Thyroid gland (tissue), 4 donors: ENCODE measurements at regions not wholly inside any gene's neighbourhood (a gene's known extent, or its start where the extent isn't known, plus 50 kb on each side); places are given as distances from the start of the nearest gene placed in this dataset.

Source experiments
- CTCF ChIP-seq, 6 experiments: fragments of 200-600 bp in 3 of 6; fragments of 450-650 bp in 3 of 6; sonication (generic) in 3 of 6; IDR thresholded peaks; one replicate each; pipeline ENCODE4 v1.5.1; 2016 to 2019; ENCODE audit warnings: antibody characterized with exemption in 6 of 6, mild to moderate bottlenecking in 2 of 6, inconsistent platforms in 1 of 6, moderate library complexity in 1 of 6
- POLR2A ChIP-seq, 2 donors: fragments of 450-650 bp; IDR thresholded peaks; one replicate each; pipeline ENCODE4 v1.6.1; 2017; ENCODE audit warnings: antibody characterized with exemption in 2 of 2, mild to moderate bottlenecking in 2 of 2, moderate library complexity in 1 of 2

GRCh38 chr1:219339466-219339865 is 165.8 kb downstream of the LYPLAL1 start:
- TF ChIP-seq CTCF (IDR thresholded peaks at IDR 0.05) (no peak), POLR2A (IDR thresholded peaks at IDR 0.05) (no peak)
